Immature natural killer cell (primary cell): ENCODE measurements at regions not wholly inside any gene's neighbourhood (a gene's known extent, or its start where the extent isn't known, plus 50 kb on each side); places are given as distances from the start of the nearest gene placed in this dataset.

ENCODE experiments used
- DNase-seq, 3 donors: peaks; one replicate each; pipeline ENCODE4 v3.0.0; 2022; ENCODE audit warnings: mixed read lengths in 1 of 3
- H3K27ac Mint-ChIP-seq, 6 donors: one replicate each; pipeline ENCODE4 v1.8.0; 2020; ENCODE audit warnings: mixed read lengths in 6 of 6, mild to moderate bottlenecking in 5 of 6, inconsistent platforms in 4 of 6, moderate library complexity in 3 of 6
- H3K27me3 Mint-ChIP-seq, 3 donors: one replicate each; pipeline ENCODE4 v1.8.0; 2020 to 2021; ENCODE audit warnings: low read depth in 3 of 3, mild to moderate bottlenecking in 3 of 3, mixed read lengths in 3 of 3, moderate library complexity in 3 of 3, inconsistent platforms in 1 of 3
- H3K36me3 Mint-ChIP-seq, 3 donors: one replicate each; pipeline ENCODE4 v1.8.0; 2020; ENCODE audit warnings: mixed read lengths in 3 of 3, inconsistent platforms in 2 of 3, mild to moderate bottlenecking in 2 of 3
- H3K4me1 Mint-ChIP-seq, 2 donors: one replicate each; pipeline ENCODE4 v1.8.0; 2020; ENCODE audit warnings: inconsistent platforms in 2 of 2, mild to moderate bottlenecking in 2 of 2, mixed read lengths in 2 of 2, moderate library complexity in 1 of 2
- H3K4me3 Mint-ChIP-seq, 5 donors: one replicate each; pipeline ENCODE4 v1.8.0; 2020; ENCODE audit warnings: mild to moderate bottlenecking in 5 of 5, mixed read lengths in 5 of 5, inconsistent platforms in 3 of 5, moderate library complexity in 3 of 5
- H3K9me3 Mint-ChIP-seq, 6 donors: one replicate each; pipeline ENCODE4 v1.8.0; 2020; ENCODE audit warnings: mild to moderate bottlenecking in 6 of 6, mixed read lengths in 6 of 6, inconsistent platforms in 4 of 6, moderate library complexity in 3 of 6

DNA sequence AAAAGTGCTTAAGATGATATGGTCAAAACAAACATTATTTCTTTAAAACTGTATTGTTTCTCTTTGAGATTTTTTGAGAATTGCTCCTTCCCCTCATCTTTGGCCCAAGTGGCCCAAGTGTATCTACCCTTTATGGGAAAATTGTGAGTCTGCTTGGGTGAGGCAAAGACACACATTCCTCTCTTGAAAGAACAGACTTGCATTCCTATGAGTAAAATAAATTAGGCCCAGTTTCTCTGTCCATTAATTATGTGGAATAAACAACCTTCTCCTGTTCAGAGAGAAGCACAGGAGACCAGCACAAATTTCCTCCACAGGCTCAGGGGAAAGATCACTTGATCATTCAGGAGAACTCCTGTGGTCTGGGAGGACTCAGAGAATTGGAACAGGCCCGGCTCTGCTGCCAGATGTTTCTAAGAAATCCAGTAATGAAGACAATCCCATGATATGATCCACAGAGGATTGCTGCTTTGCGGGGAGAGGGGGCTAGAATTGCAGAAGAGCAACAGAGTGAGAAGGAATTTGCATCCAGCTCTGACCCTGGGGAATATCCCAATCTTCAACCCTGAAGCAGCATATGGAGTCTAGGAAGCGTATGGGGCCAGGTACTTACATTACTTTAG lies 53.8 kb upstream of the BOC start:
- Mint-ChIP-seq H3K9me3 (no peaks in the 10 kb centered on the region), H3K27ac (no peak overlapping the region), H3K4me3 (no peak overlapping the region), H3K36me3 (no peaks in the 10 kb centered on the region), H3K27me3 (peaks cover 2 to 6% (median 4%) of the 10 kb centered on the region in 3 donors), H3K4me1 (no peaks in the 10 kb centered on the region)
- no peak for DNase-seq

GRCh38 chr3:113158171-113158570 lies 53.2 kb upstream of the BOC start:
- H3K9me3 Mint-ChIP-seq, result no peaks in the 10 kb centered on the region
- no peaks in the 10 kb centered on the region for H3K36me3 Mint-ChIP-seq
- H3K27me3 Mint-ChIP-seq, result peaks cover 2 to 6% (median 6%) of the 10 kb centered on the region in 3 donors
- no peak overlapping the region for H3K4me3 Mint-ChIP-seq
- no peak overlapping the region for H3K27ac Mint-ChIP-seq
- no peak for DNase-seq
- H3K4me1 Mint-ChIP-seq, result no peaks in the 10 kb centered on the region
